RWPE2 (cell line): ENCODE measurements at regions not wholly inside any gene's neighbourhood (a gene's known extent, or its start where the extent isn't known, plus 50 kb on each side); places are given as distances from the start of the nearest gene placed in this dataset.

ENCODE experiments used
- ATAC-seq: fragments of 200-7000 bp; cut with Tn5 transposase; 3 replicates; pipeline ENCODE4 v1.9.1; 2021; ENCODE audit warnings: low read depth
- DNase-seq: peaks from one replicate; pipeline ENCODE4 v3.0.0-alpha.2; 2020; ENCODE audit warnings: low spot score
- H3K27ac ChIP-seq: fragments of 450-650 bp; 2 replicates; pipeline ENCODE4 v1.5.1; 2017; ENCODE audit warnings: mild to moderate bottlenecking; ENCODE audit not compliant: poor library complexity, severe bottlenecking
- H3K27me3 ChIP-seq: fragments of 250-450 bp; sonication (Bioruptor Pico); 2 replicates; pipeline ENCODE4 v1.5.1; 2021; ENCODE audit warnings: mild to moderate bottlenecking, moderate library complexity; ENCODE audit not compliant: insufficient read depth, poor library complexity, severe bottlenecking
- H3K36me3 ChIP-seq: fragments of 250-450 bp; sonication (Bioruptor Pico); 2 replicates; pipeline ENCODE4 v1.5.1; 2020; ENCODE audit warnings: low read depth, mild to moderate bottlenecking, moderate library complexity
- H3K4me1 ChIP-seq: fragments of 250-450 bp; sonication (Bioruptor Pico); 2 replicates; pipeline ENCODE4 v1.5.1; 2021; ENCODE audit warnings: mild to moderate bottlenecking, moderate library complexity; ENCODE audit not compliant: insufficient read depth, poor library complexity, severe bottlenecking
- H3K4me3 ChIP-seq: fragments of 250-450 bp; sonication (Bioruptor Pico); 2 replicates; pipeline ENCODE4 v1.5.1; 2021; ENCODE audit warnings: mild to moderate bottlenecking, moderate library complexity; ENCODE audit not compliant: severe bottlenecking
- H3K9me3 ChIP-seq: fragments of 250-450 bp; sonication (Bioruptor Pico); 2 replicates; pipeline ENCODE4 v1.5.1; 2021; ENCODE audit warnings: mild to moderate bottlenecking, moderate library complexity; ENCODE audit not compliant: severe bottlenecking
- TF ChIP-seq, protein P1 (sequence below): fragments of 450-650 bp; IDR thresholded peaks from one replicate; pipeline ENCODE4 v1.5.1; 2017; ENCODE audit warnings: mild to moderate bottlenecking, moderate library complexity; ENCODE audit not compliant: poor library complexity, severe bottlenecking

DNA sequence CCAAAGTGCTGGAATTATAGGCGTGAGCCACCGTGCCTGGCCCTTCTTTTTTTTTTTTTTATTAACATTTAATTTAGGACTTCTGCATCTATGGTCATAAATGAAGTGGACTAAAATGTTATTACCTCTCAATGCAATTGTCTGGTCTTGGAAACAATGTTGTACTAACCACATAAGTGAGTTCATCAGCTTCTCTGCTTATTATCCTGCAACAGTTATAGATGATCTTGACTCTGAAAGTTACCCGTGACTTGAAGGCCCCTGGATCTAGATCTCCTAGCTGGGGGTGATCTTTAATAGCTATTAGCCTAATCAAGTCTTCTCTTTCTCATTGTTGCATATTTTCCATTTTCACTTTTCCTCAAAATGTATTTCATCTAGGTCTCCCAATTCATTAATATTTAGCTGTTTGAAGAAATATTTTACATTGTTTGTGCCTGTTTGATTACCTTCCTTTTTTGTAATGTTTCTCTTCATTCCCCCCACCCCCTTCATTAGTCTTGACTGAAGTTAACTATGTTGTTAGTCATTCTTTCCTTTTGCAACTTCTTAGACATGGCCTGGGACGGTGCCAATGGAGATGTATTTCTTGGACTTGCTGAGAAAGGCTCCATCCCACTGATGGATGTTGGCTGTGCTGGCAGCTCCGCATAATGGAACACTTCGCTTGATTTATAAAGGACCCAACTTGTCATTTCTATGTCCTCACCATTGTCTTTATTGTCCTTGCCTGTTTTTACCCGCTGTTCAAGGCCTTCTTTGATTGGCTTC is 141.6 kb upstream of the RIOK3 start:
- TF ChIP-seq, protein P1, sequence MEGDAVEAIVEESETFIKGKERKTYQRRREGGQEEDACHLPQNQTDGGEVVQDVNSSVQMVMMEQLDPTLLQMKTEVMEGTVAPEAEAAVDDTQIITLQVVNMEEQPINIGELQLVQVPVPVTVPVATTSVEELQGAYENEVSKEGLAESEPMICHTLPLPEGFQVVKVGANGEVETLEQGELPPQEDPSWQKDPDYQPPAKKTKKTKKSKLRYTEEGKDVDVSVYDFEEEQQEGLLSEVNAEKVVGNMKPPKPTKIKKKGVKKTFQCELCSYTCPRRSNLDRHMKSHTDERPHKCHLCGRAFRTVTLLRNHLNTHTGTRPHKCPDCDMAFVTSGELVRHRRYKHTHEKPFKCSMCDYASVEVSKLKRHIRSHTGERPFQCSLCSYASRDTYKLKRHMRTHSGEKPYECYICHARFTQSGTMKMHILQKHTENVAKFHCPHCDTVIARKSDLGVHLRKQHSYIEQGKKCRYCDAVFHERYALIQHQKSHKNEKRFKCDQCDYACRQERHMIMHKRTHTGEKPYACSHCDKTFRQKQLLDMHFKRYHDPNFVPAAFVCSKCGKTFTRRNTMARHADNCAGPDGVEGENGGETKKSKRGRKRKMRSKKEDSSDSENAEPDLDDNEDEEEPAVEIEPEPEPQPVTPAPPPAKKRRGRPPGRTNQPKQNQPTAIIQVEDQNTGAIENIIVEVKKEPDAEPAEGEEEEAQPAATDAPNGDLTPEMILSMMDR, result no peak
- ATAC-seq (peak; percentile 79), DNase-seq (no peak)
- Histone ChIP-seq H3K4me1 (peaks cover 23% of the 10 kb centered on the region), H3K9me3 (no peaks in the 10 kb centered on the region), H3K27ac (peak overlapping the region; percentile 89), H3K27me3 (no peaks in the 10 kb centered on the region), H3K4me3 (no peak overlapping the region), H3K36me3 (no peaks in the 10 kb centered on the region)

DNA sequence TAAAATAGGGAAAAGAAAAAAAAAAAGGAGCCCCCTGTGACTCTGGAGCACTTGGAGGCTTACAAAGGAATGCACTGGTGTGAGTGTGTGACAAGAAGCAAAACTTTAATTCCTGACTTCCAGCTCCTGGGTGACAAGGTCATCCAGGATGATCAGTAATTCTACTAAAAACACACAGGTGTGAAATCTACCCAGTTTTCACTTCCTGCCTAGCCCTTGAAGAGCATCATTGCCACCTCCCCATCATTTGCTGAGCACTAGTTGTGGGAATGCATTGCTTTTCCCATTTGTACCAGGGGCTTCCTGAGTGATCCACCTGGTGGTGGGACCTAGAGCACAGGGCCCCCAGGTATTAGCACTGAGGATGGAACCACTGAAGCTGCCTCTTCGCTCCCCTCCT is 139.7 kb upstream of the RIOK3 start:
- ATAC-seq (no peak), DNase-seq (no peak)
- H3K4me1 ChIP-seq, result peaks cover 29% of the 10 kb centered on the region
- peak overlapping the region; percentile 89 for H3K27ac ChIP-seq
- H3K4me3 ChIP-seq, result no peak overlapping the region
- no peaks in the 10 kb centered on the region for H3K27me3 ChIP-seq
- H3K36me3 ChIP-seq, result no peaks in the 10 kb centered on the region
- TF ChIP-seq, protein P1, result no peak
- no peaks in the 10 kb centered on the region for H3K9me3 ChIP-seq

DNA sequence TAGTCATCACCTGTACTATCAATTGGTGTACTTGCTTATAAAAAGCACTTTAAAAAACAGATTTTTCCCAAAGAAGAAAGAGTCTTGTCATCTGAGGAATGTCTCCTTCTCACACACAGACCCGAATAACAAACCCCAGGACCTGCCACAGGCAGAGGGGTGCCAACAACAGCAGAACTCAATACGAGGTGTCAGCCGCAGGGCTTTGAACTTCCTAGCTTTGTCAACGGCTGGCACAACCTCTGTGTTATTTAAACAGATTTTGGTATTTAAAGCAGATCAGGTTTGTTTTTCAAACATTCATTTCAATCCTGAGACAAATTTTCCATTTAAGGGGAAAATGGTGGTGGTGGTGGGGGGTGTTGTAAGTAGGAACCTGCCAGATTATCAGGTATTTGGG is 138.4 kb upstream of the RIOK3 start:
- Histone ChIP-seq H3K4me3 (no peak overlapping the region), H3K27ac (no peak overlapping the region), H3K36me3 (no peaks in the 10 kb centered on the region), H3K27me3 (no peaks in the 10 kb centered on the region), H3K9me3 (no peaks in the 10 kb centered on the region), H3K4me1 (peaks cover 31% of the 10 kb centered on the region)
- ATAC-seq, result no peak
- TF ChIP-seq, protein P1, result no peak
- no peak for DNase-seq

DNA sequence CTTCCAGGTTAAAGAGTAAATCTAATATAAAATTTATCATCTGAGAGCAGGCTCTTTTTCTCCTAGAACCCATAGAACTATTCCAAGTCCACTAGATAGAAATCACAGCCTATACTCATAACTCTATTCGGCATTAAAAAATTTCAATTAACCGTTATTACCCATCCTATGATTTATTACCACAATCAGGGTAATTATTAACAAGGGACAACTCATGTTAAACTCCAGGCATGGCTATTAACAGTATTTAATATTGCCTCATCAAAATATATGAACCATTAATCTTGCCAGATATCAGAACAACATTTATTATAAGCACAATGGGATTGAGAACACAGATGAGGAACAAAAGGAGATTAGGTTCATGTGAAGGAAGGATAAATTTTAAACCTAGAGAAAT is 136.8 kb upstream of the RIOK3 start:
- H3K36me3 ChIP-seq, result no peaks in the 10 kb centered on the region
- no peak overlapping the region for H3K27ac ChIP-seq
- no peaks in the 10 kb centered on the region for H3K27me3 ChIP-seq
- DNase-seq (no peak), ATAC-seq (no peak)
- TF ChIP-seq, protein P1, result no peak
- H3K4me1 ChIP-seq, result peaks cover 30% of the 10 kb centered on the region
- H3K4me3 ChIP-seq, result no peak overlapping the region
- no peaks in the 10 kb centered on the region for H3K9me3 ChIP-seq

DNA sequence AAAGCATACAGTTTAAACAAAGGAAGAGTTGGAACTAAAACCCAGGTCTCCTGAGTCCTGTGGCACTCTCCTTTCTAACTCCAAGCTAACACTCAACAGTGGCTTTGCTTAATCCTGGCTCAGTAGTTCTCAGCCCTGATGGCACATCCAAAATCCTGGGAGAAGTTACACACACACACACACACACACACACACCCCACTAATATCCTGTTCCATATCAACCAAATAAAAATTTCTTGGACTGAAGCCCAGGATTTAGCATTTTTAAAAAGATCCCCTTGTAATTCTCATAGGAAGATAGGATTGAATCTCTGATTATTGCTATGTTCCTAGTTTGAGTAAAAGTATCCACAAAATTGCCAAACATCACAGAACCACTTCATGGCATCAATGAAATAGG is 136.1 kb upstream of the RIOK3 start:
- Histone ChIP-seq H3K27ac (peak overlapping the region; percentile 23), H3K9me3 (no peaks in the 10 kb centered on the region), H3K36me3 (no peaks in the 10 kb centered on the region), H3K4me3 (no peak overlapping the region), H3K4me1 (peaks cover 24% of the 10 kb centered on the region), H3K27me3 (no peaks in the 10 kb centered on the region)
- TF ChIP-seq, protein P1, result no peak
- DNase-seq, result no peak
- no peak for ATAC-seq
